HG03354 (cell line): ENCODE measurements at regions not wholly inside any gene's neighbourhood (a gene's known extent, or its start where the extent isn't known, plus 50 kb on each side); places are given as distances from the start of the nearest gene placed in this dataset.
A peak's percentile ranks its signal among the peaks of the same experiment; 100 is the strongest.

ENCODE experiments used
- ATAC-seq: cut with Tn5 transposase; IDR thresholded peaks from one replicate; pipeline ENCODE4 v1.9.1; 2021; ENCODE audit warnings: mild to moderate bottlenecking; ENCODE audit not compliant: unreplicated experiment, poor library complexity, severe bottlenecking

GRCh38 chr2:12602661-12603060 is 114.1 kb upstream of the TRIB2 start:
- no peak for ATAC-seq

DNA sequence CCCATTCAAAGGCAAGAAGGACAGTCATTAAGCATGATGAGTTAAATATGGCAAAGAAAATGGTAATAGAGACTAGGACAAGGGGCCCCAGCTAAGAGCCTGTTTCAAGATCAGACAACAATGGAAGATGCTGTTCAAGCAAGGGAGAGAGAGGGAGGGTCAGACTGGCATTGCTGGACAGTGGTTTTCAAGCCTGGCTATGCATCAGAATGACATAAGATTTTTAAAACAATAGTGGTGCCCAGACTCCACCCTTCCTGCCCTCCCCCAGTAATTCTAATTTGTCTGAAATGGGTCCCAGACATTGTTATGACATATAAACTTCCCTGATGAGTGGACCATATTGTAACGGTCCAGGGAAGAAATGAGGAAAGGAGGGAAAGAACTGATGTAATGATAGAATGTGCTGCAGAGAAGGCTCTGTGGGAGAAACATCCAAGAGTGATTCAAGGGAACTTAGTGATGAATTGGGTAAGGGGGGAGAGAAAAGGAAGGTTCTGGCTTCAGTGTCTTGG is 112.9 kb upstream of the TRIB2 start:
- no peak for ATAC-seq

- no peak for ATAC-seq
Observed at GRCh38 chr2:12604341-12604740, 112.4 kb upstream of the TRIB2 start.

DNA sequence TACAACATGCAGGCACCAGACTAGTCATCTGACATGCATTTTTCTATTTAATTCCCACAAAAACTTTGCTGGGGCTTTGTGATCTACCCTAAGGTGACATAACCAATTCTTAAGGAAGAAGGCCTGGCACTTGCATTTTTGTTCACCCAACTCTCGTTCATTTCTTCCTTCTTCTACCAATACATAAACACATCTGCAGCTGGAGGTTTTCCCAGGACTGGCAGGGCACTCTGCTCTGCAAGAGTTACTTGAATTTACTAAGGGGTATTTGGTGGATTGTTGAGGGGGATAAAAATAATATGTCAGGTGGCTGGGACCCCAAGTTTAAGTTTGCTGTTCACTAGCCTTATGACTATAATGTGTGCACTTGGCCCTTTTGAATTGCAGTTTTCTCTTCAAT is 111.4 kb upstream of the TRIB2 start:
- ATAC-seq = no peak

DNA sequence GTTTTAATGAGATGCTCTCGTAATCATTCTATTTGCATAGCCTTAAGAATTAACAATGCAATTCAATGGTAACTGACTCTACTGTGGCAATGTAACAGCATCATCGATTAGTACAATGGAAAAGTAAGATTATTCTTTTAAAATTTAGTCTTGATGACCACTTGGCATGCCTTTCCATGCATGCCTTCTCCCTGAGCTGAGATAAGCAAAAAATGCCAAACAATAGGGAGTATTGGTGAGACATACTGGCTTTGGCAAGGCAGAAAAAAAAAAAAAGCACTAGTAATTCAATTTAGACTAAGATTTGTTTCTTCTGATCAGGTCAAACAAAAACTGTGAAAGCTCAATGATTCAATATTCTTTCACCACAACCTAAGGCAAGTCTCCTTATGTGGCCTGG is 110.8 kb upstream of the TRIB2 start:
- ATAC-seq = no peak

- no peak for ATAC-seq
Observed at GRCh38 chr2:12606472-12607000, 110.2 kb upstream of the TRIB2 start.

GRCh38 chr2:12607971-12608370 is 108.8 kb upstream of the TRIB2 start:
- no peak for ATAC-seq

GRCh38 chr2:12610314-12610713 is 106.4 kb upstream of the TRIB2 start:
- no peak for ATAC-seq

GRCh38 chr2:12612168-12612567 is 104.6 kb upstream of the TRIB2 start:
- ATAC-seq = no peak

GRCh38 chr2:12612671-12613070 is 104.1 kb upstream of the TRIB2 start:
- no peak for ATAC-seq

- ATAC-seq = peak; percentile 68
Observed at GRCh38 chr2:12613137-12613835, 103.5 kb upstream of the TRIB2 start.

- ATAC-seq = no peak
Observed at GRCh38 chr2:12615509-12615908, 101.2 kb upstream of the TRIB2 start.

GRCh38 chr2:12616456-12617156 is 100.1 kb upstream of the TRIB2 start:
- ATAC-seq = no peak

DNA sequence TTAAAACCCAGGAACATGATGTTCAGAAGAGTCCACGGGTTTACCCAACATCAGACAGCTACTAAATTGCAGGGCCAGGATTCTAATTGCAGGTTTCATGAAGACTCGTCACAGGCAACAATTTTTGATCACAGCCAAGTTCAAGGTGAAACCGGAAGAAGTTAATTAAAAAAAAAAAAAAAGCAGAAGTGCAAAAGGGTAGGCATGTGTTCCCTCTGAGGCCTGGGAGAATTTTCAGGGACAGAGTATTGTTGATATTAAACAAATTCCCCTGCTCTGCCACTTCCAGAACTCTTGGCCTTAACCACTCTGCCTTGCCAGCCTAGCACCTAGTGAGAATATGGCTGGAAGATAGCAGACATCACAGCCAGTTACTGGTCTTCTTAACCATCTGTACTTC is 99.4 kb upstream of the TRIB2 start:
- ATAC-seq = no peak

DNA sequence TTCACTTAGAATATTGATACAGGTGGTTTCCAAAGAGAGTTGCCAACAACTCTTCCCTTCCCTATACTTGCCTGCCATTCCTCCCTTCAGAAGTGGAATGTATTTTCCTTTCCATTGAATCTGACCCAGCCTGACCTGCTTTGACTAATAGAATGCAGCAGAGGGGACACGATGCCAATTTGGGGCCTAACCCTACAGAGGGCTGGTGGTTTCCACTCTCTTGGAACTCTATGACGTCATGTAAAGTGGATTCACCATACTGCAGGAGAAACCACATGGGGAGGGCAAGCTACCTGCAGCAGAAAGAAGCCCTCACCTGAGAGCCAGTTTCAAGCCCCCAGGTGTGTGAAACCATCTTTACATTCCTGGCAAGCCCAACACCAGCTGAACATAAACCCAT is 98.9 kb upstream of the TRIB2 start:
- ATAC-seq = no peak

- no peak for ATAC-seq
Observed at GRCh38 chr2:12618576-12618975, 98.2 kb upstream of the TRIB2 start.

GRCh38 chr2:12619975-12620374 is 96.8 kb upstream of the TRIB2 start:
- ATAC-seq = no peak

DNA sequence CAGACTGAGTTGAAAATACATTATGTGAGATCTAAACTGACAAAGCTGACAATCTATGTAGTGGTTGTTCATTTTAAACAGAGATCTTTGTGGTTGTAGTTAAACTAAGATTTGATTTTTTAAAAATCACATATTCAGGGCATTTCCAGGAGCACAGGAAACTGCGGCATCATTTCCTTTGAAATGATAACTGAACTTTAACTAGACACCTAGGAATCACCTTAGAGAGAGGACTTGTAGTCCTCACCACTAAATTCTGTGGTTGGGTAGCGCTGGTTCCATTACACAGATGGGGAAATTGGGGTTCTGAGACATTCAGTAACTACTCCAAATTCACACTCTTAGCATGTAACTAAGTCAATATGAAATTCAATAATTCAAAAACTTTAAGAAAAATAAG is 96.0 kb upstream of the TRIB2 start:
- ATAC-seq = no peak

DNA sequence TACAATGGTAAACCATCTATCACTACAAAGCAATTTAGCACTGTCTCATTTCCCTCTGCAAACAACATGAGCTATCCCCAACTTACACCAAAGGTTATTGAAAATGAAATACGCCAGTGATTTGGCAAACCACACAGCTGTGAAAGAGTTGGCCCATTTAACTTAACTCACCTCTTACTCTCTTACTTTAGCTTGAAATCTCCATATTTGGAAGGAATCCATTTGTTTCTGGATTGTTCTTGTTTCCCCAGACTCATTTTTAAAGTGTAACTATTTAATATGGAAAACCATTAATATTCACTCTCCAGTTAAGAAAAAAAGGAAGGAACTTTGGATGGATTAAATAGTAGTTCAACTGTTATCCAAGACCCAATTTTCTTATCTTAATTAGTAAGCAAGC is 93.7 kb upstream of the TRIB2 start:
- no peak for ATAC-seq

DNA sequence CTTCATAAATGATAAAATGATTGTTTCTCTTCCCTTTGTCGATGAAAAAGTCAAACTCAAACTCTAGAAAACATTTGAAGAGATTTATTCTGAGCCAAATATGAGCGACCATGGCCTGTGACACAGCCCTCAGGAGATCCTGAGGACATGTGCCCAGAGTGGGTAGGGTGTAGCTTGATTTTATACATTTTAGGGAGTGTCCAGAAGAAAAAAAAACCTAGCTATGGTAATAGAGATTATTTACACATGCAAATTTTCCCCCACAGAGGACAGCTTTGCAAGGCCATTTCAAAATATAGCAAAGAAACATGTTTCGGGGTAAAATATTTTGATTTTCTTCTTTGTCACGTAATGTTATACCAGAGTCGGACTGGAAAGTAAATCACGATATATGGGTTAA is 92.4 kb upstream of the TRIB2 start:
- ATAC-seq = no peak

- no peak for ATAC-seq
Observed at GRCh38 chr2:12624905-12625598, 91.7 kb upstream of the TRIB2 start.
